HEK293 (cell line): ENCODE measurements at regions not wholly inside any gene's neighbourhood (a gene's known extent, or its start where the extent isn't known, plus 50 kb on each side); places are given as distances from the start of the nearest gene placed in this dataset.
A peak's percentile ranks its signal among the peaks of the same experiment; 100 is the strongest.

ENCODE experiments used
- CTCF ChIA-PET: fragments of 350-600 bp; formaldehyde crosslinking; extraction: SDS; loops from one replicate; lab custom pipeline; 2021; ENCODE audit warnings: antibody characterized with exemption; lab: Yijun Ruan, JAX
- POLR2A ChIA-PET: fragments of 300-600 bp; formaldehyde crosslinking; extraction: SDS; loops from one replicate; lab custom pipeline; 2020; ENCODE audit warnings: antibody characterized with exemption, inconsistent platforms; lab: Yijun Ruan, JAX
- H3K27ac ChIP-seq: fragments of 200-500 bp; sonication (Bioruptor generic); 2 replicates; pipeline ENCODE4 v1.5.1; 2014; ENCODE audit warnings: low read depth, low read length, control low read depth, inconsistent platforms; ENCODE audit errors: extremely low read depth
- H3K36me3 ChIP-seq, 2 experiments: fragments of 200-500 bp in 1 of 2; sonication (Bioruptor generic) in 1 of 2; 1 replicate in 1 of 2; 2 replicates in 1 of 2; pipeline ENCODE4 v1.5.1; 2014 to 2017; ENCODE audit warnings: inconsistent platforms in 2 of 2, low read length in 2 of 2; ENCODE audit not compliant: control insufficient read depth in 2 of 2, insufficient read depth in 1 of 2
- H3K4me1 ChIP-seq: fragments of 200-500 bp; sonication (Bioruptor generic); 2 replicates; pipeline ENCODE4 v1.5.1; 2014; ENCODE audit warnings: mild to moderate bottlenecking, low read length, inconsistent platforms; ENCODE audit not compliant: control insufficient read depth, insufficient read depth
- H3K4me3 ChIP-seq: 2 replicates; pipeline ENCODE4 v1.5.1; 2011; ENCODE audit warnings: low read depth, mild to moderate bottlenecking, control low read depth, low read length, moderate library complexity
- H3K9me3 ChIP-seq: fragments of 200-500 bp; sonication (Bioruptor generic); 2 replicates; pipeline ENCODE4 v1.5.1; 2014; ENCODE audit warnings: low read depth, low read length, inconsistent platforms; ENCODE audit not compliant: control insufficient read depth, insufficient read depth
- FEZF1 ChIP-seq: fragments of 450-650 bp; formaldehyde crosslinking; IDR thresholded peaks from 2 replicates; pipeline ENCODE4 v1.5.1; 2016; ENCODE audit warnings: missing biosample characterization, missing genetic modification characterization
- GLIS1 ChIP-seq: fragments of 450-650 bp; formaldehyde crosslinking; IDR thresholded peaks from 2 replicates; pipeline ENCODE4 v1.5.1; 2016; ENCODE audit warnings: missing biosample characterization, missing genetic modification characterization
- MYNN ChIP-seq: fragments of 450-650 bp; formaldehyde crosslinking; IDR thresholded peaks from 2 replicates; pipeline ENCODE4 v1.5.1; 2016; ENCODE audit warnings: missing biosample characterization, missing genetic modification characterization, borderline replicate concordance
- MZF1 ChIP-seq: fragments of 450-650 bp; formaldehyde crosslinking; IDR thresholded peaks from 2 replicates; pipeline ENCODE4 v1.5.1; 2017; ENCODE audit warnings: missing biosample characterization, missing genetic modification characterization, borderline replicate concordance
- ZFHX2 ChIP-seq: fragments of 450-650 bp; formaldehyde crosslinking; conservative IDR thresholded peaks from 2 replicates; pipeline ENCODE4 v1.5.1; 2016; ENCODE audit warnings: missing biosample characterization, missing genetic modification characterization
- ZNF138 ChIP-seq: fragments of 450-650 bp; formaldehyde crosslinking; IDR thresholded peaks from 2 replicates; pipeline ENCODE4 v1.5.1; 2016; ENCODE audit warnings: missing biosample characterization, missing genetic modification characterization, borderline replicate concordance
- ZNF221 ChIP-seq: fragments of 450-650 bp; formaldehyde crosslinking; IDR thresholded peaks from 2 replicates; pipeline ENCODE4 v1.5.1; 2017; ENCODE audit warnings: missing biosample characterization, missing genetic modification characterization, borderline replicate concordance
- ZNF274 ChIP-seq, 2 experiments: fragments of 200-500 bp in 1 of 2; fragments of 450-650 bp in 1 of 2; sonication (Bioruptor generic) in 1 of 2; formaldehyde crosslinking in 1 of 2; IDR thresholded peaks; 2 replicates each; pipeline versions ENCODE4 v1.5.1 to v1.6.1; 2014 to 2016; ENCODE audit warnings: borderline replicate concordance in 1 of 2, inconsistent platforms in 1 of 2, low read length in 1 of 2, missing biosample characterization in 1 of 2, missing genetic modification characterization in 1 of 2
- ZNF341 ChIP-seq: fragments of 450-650 bp; formaldehyde crosslinking; IDR thresholded peaks from 2 replicates; pipeline ENCODE4; 2016; ENCODE audit warnings: low read depth, missing biosample characterization, missing genetic modification characterization
- ZNF426 ChIP-seq: fragments of 450-650 bp; formaldehyde crosslinking; IDR thresholded peaks from 2 replicates; pipeline ENCODE4 v1.5.1; 2017; ENCODE audit warnings: missing biosample characterization, missing genetic modification characterization, mild to moderate bottlenecking, inconsistent platforms, moderate library complexity
- ZNF701 ChIP-seq: fragments of 450-650 bp; formaldehyde crosslinking; IDR thresholded peaks from 2 replicates; pipeline ENCODE4 v1.5.1; 2016; ENCODE audit warnings: missing biosample characterization, missing genetic modification characterization
- ZNF76 ChIP-seq: fragments of 450-650 bp; formaldehyde crosslinking; IDR thresholded peaks from 2 replicates; pipeline ENCODE4; 2016; ENCODE audit warnings: low read depth, missing biosample characterization, missing genetic modification characterization, borderline replicate concordance
- ZNF776 ChIP-seq: fragments of 450-650 bp; formaldehyde crosslinking; IDR thresholded peaks from 2 replicates; pipeline ENCODE4 v1.5.0; 2017; ENCODE audit warnings: missing biosample characterization, missing genetic modification characterization, borderline replicate concordance
- ZSCAN16 ChIP-seq: fragments of 450-650 bp; formaldehyde crosslinking; IDR thresholded peaks from 2 replicates; pipeline ENCODE4 v1.5.1; 2016; ENCODE audit warnings: missing biosample characterization, missing genetic modification characterization
- TF ChIP-seq, protein P1 (sequence below): fragments of 450-650 bp; formaldehyde crosslinking; IDR thresholded peaks from 2 replicates; pipeline ENCODE4 v1.5.1; 2016; ENCODE audit warnings: missing biosample characterization, missing genetic modification characterization
- TF ChIP-seq, protein P2 (sequence below): fragments of 450-650 bp; formaldehyde crosslinking; IDR thresholded peaks from 2 replicates; pipeline ENCODE4 v1.5.1; 2017; ENCODE audit warnings: missing biosample characterization, missing genetic modification characterization
- TF ChIP-seq, protein P3 (sequence below): fragments of 450-650 bp; formaldehyde crosslinking; IDR thresholded peaks from 2 replicates; pipeline ENCODE4 v1.5.0; 2017; ENCODE audit warnings: missing biosample characterization, missing genetic modification characterization, borderline replicate concordance

DNA sequence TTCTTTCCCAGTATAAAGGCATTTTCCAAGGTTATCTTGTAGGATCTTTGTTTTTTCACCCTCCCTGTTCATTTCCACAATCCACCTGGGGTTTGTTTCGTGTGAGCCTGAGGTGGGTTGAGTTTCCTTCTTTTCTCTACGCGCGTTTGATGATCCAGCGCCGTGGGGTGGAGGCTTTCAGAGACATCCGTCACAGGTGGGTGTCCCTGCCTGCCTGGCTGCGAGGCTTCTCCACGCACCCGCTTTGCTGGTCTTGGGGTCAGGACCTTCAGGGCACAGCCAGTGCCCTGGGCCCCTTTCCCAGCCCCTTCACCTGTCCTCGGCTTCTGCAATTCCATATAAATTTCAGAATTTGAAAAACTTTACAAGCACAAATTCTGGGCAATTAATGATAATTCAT is 109.0 kb upstream of the ALKAL2 start:
- CTCF ChIA-PET, result no interaction called here

GRCh38 chr2:395886-396285 is 108.0 kb upstream of the ALKAL2 start:
- Histone ChIP-seq H3K27ac (no peak overlapping the region), H3K9me3 (no peaks in the 10 kb centered on the region), H3K4me1 (peaks cover 2% of the 10 kb centered on the region), H3K4me3 (no peak overlapping the region), H3K36me3 (no peaks in the 10 kb centered on the region)
- POLR2A ChIA-PET, result no interaction called here
- TF ChIP-seq ZNF76 (tag by site-specific recombination) (no peak), FEZF1 (tag by site-specific recombination) (no peak), ZNF138 (tag by site-specific recombination) (no peak), ZNF221 (tag by site-specific recombination) (no peak), ZNF776 (tag by site-specific recombination) (no peak)
- TF ChIP-seq, protein P1, sequence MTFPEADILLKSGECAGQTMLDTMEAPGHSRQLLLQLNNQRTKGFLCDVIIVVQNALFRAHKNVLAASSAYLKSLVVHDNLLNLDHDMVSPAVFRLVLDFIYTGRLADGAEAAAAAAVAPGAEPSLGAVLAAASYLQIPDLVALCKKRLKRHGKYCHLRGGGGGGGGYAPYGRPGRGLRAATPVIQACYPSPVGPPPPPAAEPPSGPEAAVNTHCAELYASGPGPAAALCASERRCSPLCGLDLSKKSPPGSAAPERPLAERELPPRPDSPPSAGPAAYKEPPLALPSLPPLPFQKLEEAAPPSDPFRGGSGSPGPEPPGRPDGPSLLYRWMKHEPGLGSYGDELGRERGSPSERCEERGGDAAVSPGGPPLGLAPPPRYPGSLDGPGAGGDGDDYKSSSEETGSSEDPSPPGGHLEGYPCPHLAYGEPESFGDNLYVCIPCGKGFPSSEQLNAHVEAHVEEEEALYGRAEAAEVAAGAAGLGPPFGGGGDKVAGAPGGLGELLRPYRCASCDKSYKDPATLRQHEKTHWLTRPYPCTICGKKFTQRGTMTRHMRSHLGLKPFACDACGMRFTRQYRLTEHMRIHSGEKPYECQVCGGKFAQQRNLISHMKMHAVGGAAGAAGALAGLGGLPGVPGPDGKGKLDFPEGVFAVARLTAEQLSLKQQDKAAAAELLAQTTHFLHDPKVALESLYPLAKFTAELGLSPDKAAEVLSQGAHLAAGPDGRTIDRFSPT (tag by site-specific recombination), result no peak
- CTCF ChIA-PET, result no interaction called here

More for the DNA sequence above, 109.0 kb upstream of the ALKAL2 start:
- no peak overlapping the region for H3K4me3 ChIP-seq
- no peaks in the 10 kb centered on the region for H3K9me3 ChIP-seq
- TF ChIP-seq ZFHX2 (tag by site-specific recombination) (no peak), ZSCAN16 (tag by site-specific recombination) (no peak), ZNF426 (tag by site-specific recombination) (no peak)
- TF ChIP-seq, protein P1 (tag by site-specific recombination), result no peak
- H3K27ac ChIP-seq, result no peak overlapping the region
- H3K4me1 ChIP-seq, result peaks cover 7% of the 10 kb centered on the region
- POLR2A ChIA-PET, result no interaction called here
- no peaks in the 10 kb centered on the region for H3K36me3 ChIP-seq

GRCh38 chr2:393711-394696 is 106.1 kb upstream of the ALKAL2 start:
- Histone ChIP-seq H3K27ac (no peak overlapping the region), H3K4me1 (no peaks in the 10 kb centered on the region), H3K9me3 (no peaks in the 10 kb centered on the region), H3K36me3 (no peaks in the 10 kb centered on the region), H3K4me3 (peak overlapping the region; percentile 2)
- ChIA-PET POLR2A (no interaction called here), CTCF (no interaction called here)
- TF ChIP-seq MYNN (tag by site-specific recombination), result peak; percentile 63
- no peak for TF ChIP-seq ZNF341 (tag by site-specific recombination)
- TF ChIP-seq GLIS1 (tag by site-specific recombination), result 0 out of 2 replicates have a peak, but pooled peaks have one; percentile 22
- TF ChIP-seq, protein P2, sequence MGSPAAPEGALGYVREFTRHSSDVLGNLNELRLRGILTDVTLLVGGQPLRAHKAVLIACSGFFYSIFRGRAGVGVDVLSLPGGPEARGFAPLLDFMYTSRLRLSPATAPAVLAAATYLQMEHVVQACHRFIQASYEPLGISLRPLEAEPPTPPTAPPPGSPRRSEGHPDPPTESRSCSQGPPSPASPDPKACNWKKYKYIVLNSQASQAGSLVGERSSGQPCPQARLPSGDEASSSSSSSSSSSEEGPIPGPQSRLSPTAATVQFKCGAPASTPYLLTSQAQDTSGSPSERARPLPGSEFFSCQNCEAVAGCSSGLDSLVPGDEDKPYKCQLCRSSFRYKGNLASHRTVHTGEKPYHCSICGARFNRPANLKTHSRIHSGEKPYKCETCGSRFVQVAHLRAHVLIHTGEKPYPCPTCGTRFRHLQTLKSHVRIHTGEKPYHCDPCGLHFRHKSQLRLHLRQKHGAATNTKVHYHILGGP, result no peak
- TF ChIP-seq, protein P3, sequence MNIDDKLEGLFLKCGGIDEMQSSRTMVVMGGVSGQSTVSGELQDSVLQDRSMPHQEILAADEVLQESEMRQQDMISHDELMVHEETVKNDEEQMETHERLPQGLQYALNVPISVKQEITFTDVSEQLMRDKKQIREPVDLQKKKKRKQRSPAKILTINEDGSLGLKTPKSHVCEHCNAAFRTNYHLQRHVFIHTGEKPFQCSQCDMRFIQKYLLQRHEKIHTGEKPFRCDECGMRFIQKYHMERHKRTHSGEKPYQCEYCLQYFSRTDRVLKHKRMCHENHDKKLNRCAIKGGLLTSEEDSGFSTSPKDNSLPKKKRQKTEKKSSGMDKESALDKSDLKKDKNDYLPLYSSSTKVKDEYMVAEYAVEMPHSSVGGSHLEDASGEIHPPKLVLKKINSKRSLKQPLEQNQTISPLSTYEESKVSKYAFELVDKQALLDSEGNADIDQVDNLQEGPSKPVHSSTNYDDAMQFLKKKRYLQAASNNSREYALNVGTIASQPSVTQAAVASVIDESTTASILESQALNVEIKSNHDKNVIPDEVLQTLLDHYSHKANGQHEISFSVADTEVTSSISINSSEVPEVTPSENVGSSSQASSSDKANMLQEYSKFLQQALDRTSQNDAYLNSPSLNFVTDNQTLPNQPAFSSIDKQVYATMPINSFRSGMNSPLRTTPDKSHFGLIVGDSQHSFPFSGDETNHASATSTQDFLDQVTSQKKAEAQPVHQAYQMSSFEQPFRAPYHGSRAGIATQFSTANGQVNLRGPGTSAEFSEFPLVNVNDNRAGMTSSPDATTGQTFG (tag by site-specific recombination), result no peak
- TF ChIP-seq MZF1, result no peak
- TF ChIP-seq ZNF701, result no peak
- TF ChIP-seq ZNF274 (IDR thresholded peaks at IDR 0.05; ENCODE audit: low read length), result no peak
- TF ChIP-seq ZNF274 (tag by site-specific recombination; IDR thresholded peaks at IDR 0.05; ENCODE audit: borderline replicate concordance), result no peak
